Keratinocyte (primary cell): ENCODE measurements at regions not wholly inside any gene's neighbourhood (a gene's known extent, or its start where the extent isn't known, plus 50 kb on each side); places are given as distances from the start of the nearest gene placed in this dataset.

Experiments used
- DNase-seq: peaks from one replicate; pipeline ENCODE4 v3.0.0-alpha.2; 2011; ENCODE audit warnings: low read depth, missing footprints, low spot score
- FAIRE-seq: peaks from 2 replicates; lab custom pipeline; 2011; peaks lifted over from hg19 to GRCh38; lab: Jason Lieb, UNC
- H2AFZ ChIP-seq: 2 replicates; pipeline ENCODE4 v1.6.0; 2012; ENCODE audit warnings: low read length, control low read depth, inconsistent platforms; ENCODE audit not compliant: control insufficient read depth
- H3K27ac ChIP-seq: 2 replicates; pipeline ENCODE4 v1.5.1; 2011; ENCODE audit warnings: low read length; ENCODE audit not compliant: control insufficient read depth, insufficient read depth
- H3K27me3 ChIP-seq: 3 replicates; pipeline ENCODE4 v1.6.0; 2011; ENCODE audit warnings: low read length; ENCODE audit not compliant: control insufficient read depth, insufficient read depth; ENCODE audit errors: extremely low read depth
- H3K36me3 ChIP-seq, 2 experiments: 2 replicates in 1 of 2; 3 replicates in 1 of 2; pipeline ENCODE4 v1.5.1; 2011; ENCODE audit warnings: low read length in 2 of 2, mild to moderate bottlenecking in 1 of 2; ENCODE audit not compliant: control insufficient read depth in 2 of 2, insufficient read depth in 2 of 2; ENCODE audit errors: extremely low read depth in 1 of 2
- H3K4me1 ChIP-seq: 3 replicates; pipeline ENCODE4 v1.5.1; 2011; ENCODE audit warnings: low read length; ENCODE audit not compliant: control insufficient read depth, insufficient read depth; ENCODE audit errors: extremely low read depth
- H3K4me2 ChIP-seq: 3 replicates; pipeline ENCODE4 v1.6.0; 2011; ENCODE audit warnings: low read depth, low read length; ENCODE audit not compliant: control insufficient read depth, insufficient read depth; ENCODE audit errors: extremely low read depth
- H3K4me3 ChIP-seq, 3 experiments: fragments of 200-600 bp in 1 of 3; sonication (generic) in 1 of 3; 2 replicates in 2 of 3; 3 replicates in 1 of 3; pipeline ENCODE4 v1.5.1; 2011 to 2016; ENCODE audit warnings: low read length in 3 of 3, mild to moderate bottlenecking in 3 of 3, control low read depth in 2 of 3, inconsistent platforms in 1 of 3, low read depth in 1 of 3, mixed read lengths in 1 of 3, mixed run types in 1 of 3, moderate library complexity in 1 of 3; ENCODE audit not compliant: control insufficient read depth in 2 of 3, insufficient read depth in 2 of 3; ENCODE audit errors: extremely low read depth in 1 of 3
- H3K79me2 ChIP-seq: 2 replicates; pipeline ENCODE4 v1.6.0; 2012; ENCODE audit warnings: low read length; ENCODE audit not compliant: control insufficient read depth, insufficient read depth
- H3K9ac ChIP-seq: 3 replicates; pipeline ENCODE4 v1.6.0; 2011; ENCODE audit warnings: low read length; ENCODE audit not compliant: control insufficient read depth, insufficient read depth; ENCODE audit errors: extremely low read depth
- H3K9me1 ChIP-seq: 3 replicates; pipeline ENCODE4 v1.6.0; 2011; ENCODE audit warnings: low read length; ENCODE audit not compliant: control insufficient read depth, insufficient read depth; ENCODE audit errors: extremely low read depth
- H3K9me3 ChIP-seq: 2 replicates; pipeline ENCODE4 v1.5.1; 2012; ENCODE audit warnings: low read depth, low read length; ENCODE audit not compliant: control insufficient read depth
- H4K20me1 ChIP-seq: 3 replicates; pipeline ENCODE4 v1.6.0; 2011; ENCODE audit warnings: low read length; ENCODE audit not compliant: control insufficient read depth, insufficient read depth; ENCODE audit errors: extremely low read depth
- CTCF ChIP-seq, 3 experiments: IDR thresholded peaks in 1 of 3; conservative IDR thresholded peaks in 1 of 3; optimal IDR thresholded peaks in 1 of 3; 2 replicates in 2 of 3; 3 replicates in 1 of 3; pipeline versions ENCODE3 to v1.5.1; 2011; ENCODE audit warnings: low read length in 3 of 3, mild to moderate bottlenecking in 3 of 3, moderate library complexity in 2 of 3, control low read depth in 1 of 3, inconsistent platforms in 1 of 3; ENCODE audit not compliant: insufficient read depth in 2 of 3; ENCODE audit errors: extremely low read depth in 1 of 3
- EZH2 ChIP-seq: IDR thresholded peaks from one replicate; pipeline ENCODE4 v1.6.1; 2012; ENCODE audit warnings: inconsistent platforms, mild to moderate bottlenecking, low read length, moderate library complexity
- dilution Hi-C: fragments of 300-500 bp; cut with MboI; formaldehyde crosslinking; loops from one replicate; pipeline ENCODE4 v1.7.0; 2020; ENCODE audit warnings: low sequenced_read_pairs; ENCODE audit not compliant: extremely low pct_ligation_motif_present

GRCh38 chr16:77611386-77611785 lies 110.9 kb upstream of the NUDT7 start:
- TF ChIP-seq EZH2 (no peak), CTCF (optimal IDR thresholded peaks at IDR 0.05 in 1 of 3, IDR thresholded peaks at IDR 0.05 in 1 of 3, conservative IDR thresholded peaks at IDR 0.05 in 1 of 3; ENCODE audit: extremely low read depth in 1 of 3, insufficient read depth in 2 of 3, low read length in 3 of 3) (no peak)
- Histone ChIP-seq H3K79me2 (no peaks in the 10 kb centered on the region), H3K27ac (no peak overlapping the region), H3K36me3 (no peaks in the 10 kb centered on the region), H3K9me1 (no peaks in the 10 kb centered on the region), H2AFZ (no peak overlapping the region), H3K27me3 (no peaks in the 10 kb centered on the region), H4K20me1 (no peaks in the 10 kb centered on the region), H3K4me3 (no peak overlapping the region), H3K9ac (no peak overlapping the region), H3K9me3 (no peaks in the 10 kb centered on the region), H3K4me1 (no peaks in the 10 kb centered on the region), H3K4me2 (no peak overlapping the region)
- FAIRE-seq (no peak), DNase-seq (no peak)
- dilution Hi-C loops = no loop called here

GRCh38 chr16:77612596-77612995 lies 109.7 kb upstream of the NUDT7 start:
- Histone ChIP-seq H3K27me3 (no peaks in the 10 kb centered on the region), H3K79me2 (no peaks in the 10 kb centered on the region), H3K4me3 (no peak overlapping the region), H3K4me2 (no peak overlapping the region), H3K4me1 (no peaks in the 10 kb centered on the region), H3K27ac (no peak overlapping the region), H3K36me3 (no peaks in the 10 kb centered on the region), H2AFZ (no peak overlapping the region), H3K9ac (no peak overlapping the region), H3K9me1 (no peaks in the 10 kb centered on the region), H4K20me1 (no peaks in the 10 kb centered on the region), H3K9me3 (no peaks in the 10 kb centered on the region)
- no peak for DNase-seq
- dilution Hi-C loops = no loop called here
- TF ChIP-seq CTCF (optimal IDR thresholded peaks at IDR 0.05 in 1 of 3, IDR thresholded peaks at IDR 0.05 in 1 of 3, conservative IDR thresholded peaks at IDR 0.05 in 1 of 3; ENCODE audit: extremely low read depth in 1 of 3, insufficient read depth in 2 of 3, low read length in 3 of 3) (no peak), EZH2 (no peak)
- no peak for FAIRE-seq
